Subcutaneous abdominal adipose tissue (tissue), 5 donors: ENCODE measurements at regions not wholly inside any gene's neighbourhood (a gene's known extent, or its start where the extent isn't known, plus 50 kb on each side); places are given as distances from the start of the nearest gene placed in this dataset.

Experiments
- H3K27ac ChIP-seq: one replicate; pipeline ENCODE4 v1.7.0; 2013; ENCODE audit warnings: low read depth, mild to moderate bottlenecking, inconsistent platforms, low read length, moderate library complexity
- H3K27me3 ChIP-seq, 5 donors: one replicate each; pipeline ENCODE4 v1.7.0; 2013; ENCODE audit warnings: low read length in 5 of 5, inconsistent platforms in 1 of 5; ENCODE audit not compliant: control insufficient read depth in 5 of 5, insufficient read depth in 4 of 5
- H3K36me3 ChIP-seq, 5 donors: one replicate each; pipeline ENCODE4 v1.7.0; 2013; ENCODE audit warnings: low read length in 5 of 5; ENCODE audit not compliant: control insufficient read depth in 5 of 5, insufficient read depth in 5 of 5
- H3K4me1 ChIP-seq, 5 donors: one replicate each; pipeline ENCODE4 v1.7.0; 2013; ENCODE audit warnings: low read length in 5 of 5, mild to moderate bottlenecking in 3 of 5, moderate library complexity in 1 of 5; ENCODE audit not compliant: control insufficient read depth in 5 of 5, insufficient read depth in 5 of 5
- H3K4me3 ChIP-seq, 5 donors: one replicate each; pipeline ENCODE4 v1.7.0; 2013; ENCODE audit warnings: low read length in 5 of 5, low read depth in 1 of 5
- H3K9ac ChIP-seq, 5 donors: one replicate each; pipeline ENCODE4 v1.7.0; 2013; ENCODE audit warnings: low read length in 5 of 5, mild to moderate bottlenecking in 4 of 5, moderate library complexity in 3 of 5
- H3K9me3 ChIP-seq, 5 donors: one replicate each; pipeline ENCODE4 v1.7.0; 2013; ENCODE audit warnings: low read length in 5 of 5; ENCODE audit not compliant: control insufficient read depth in 5 of 5
- donor health status: healthy.
- donor health status: healthy.
- donor health status: healthy.
- donor health status: healthy.
- donor health status: healthy.

DNA sequence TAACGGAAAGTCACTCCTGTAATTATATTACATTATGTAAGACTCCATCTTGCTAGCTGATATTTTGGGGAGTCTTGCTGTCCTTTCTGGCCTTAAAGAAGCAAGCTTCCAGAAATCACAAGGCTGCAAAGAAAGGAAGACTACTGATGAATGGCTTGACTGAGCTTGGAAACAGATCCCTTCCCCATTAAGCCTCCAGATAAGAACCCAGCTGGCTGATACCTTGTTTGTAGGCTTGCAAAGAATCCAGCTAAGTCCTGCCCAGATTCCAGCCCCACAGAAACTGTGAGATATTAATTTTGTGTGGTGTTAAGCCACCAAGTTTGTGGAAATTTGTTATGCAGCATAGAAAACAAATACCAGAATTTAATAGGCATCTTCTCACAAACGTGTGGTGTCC is 49.9 kb upstream of the TMEM106B start:
- no peaks in the 10 kb centered on the region for H3K27me3 ChIP-seq
- no peak overlapping the region for H3K4me3 ChIP-seq
- H3K27ac ChIP-seq: no peak overlapping the region
- no peaks in the 10 kb centered on the region for H3K36me3 ChIP-seq
- H3K9me3 ChIP-seq: peaks cover 0 to 3% (median 0%) of the 10 kb centered on the region in 5 donors
- H3K4me1 ChIP-seq: no peaks in the 10 kb centered on the region
- H3K9ac ChIP-seq: no peak overlapping the region
